ENCODE measurements at regions not wholly inside any gene's neighbourhood (a gene's known extent, or its start where the extent isn't known, plus 50 kb on each side); places are given as distances from the start of the nearest gene placed in this dataset.

- DNase-seq: no peak
These were observed 55.0 kb upstream of the DUSP5 start for GRCh38 chr10:110442746-110443145.

GRCh38 chr10:110443239-110444003 lies 54.3 kb upstream of the DUSP5 start:
- no peak for DNase-seq

- no peak for DNase-seq
These were observed 53.7 kb upstream of the DUSP5 start for GRCh38 chr10:110444004-110444337.

- DNase-seq: no peak
These were observed 51.8 kb upstream of the DUSP5 start for GRCh38 chr10:110445871-110446270.

- DNase-seq: no peak
These were observed 51.4 kb upstream of the DUSP5 start for GRCh38 chr10:110446277-110446676.

GRCh38 chr10:110446954-110447608 lies 50.6 kb upstream of the DUSP5 start:
- no peak for DNase-seq

GRCh38 chr10:110447886-110448285 lies 49.8 kb upstream of the DUSP5 start:
- no peak for DNase-seq

Measured in NCI-H526 (cell line).